Spleen (tissue), 11 donors: ENCODE measurements at regions not wholly inside any gene's neighbourhood (a gene's known extent, or its start where the extent isn't known, plus 50 kb on each side); places are given as distances from the start of the nearest gene placed in this dataset.

Experiments used
- DNase-seq: peaks from one replicate; pipeline ENCODE4 v3.0.0-alpha.2; 2020
- H3K27ac ChIP-seq, 8 donors: fragments of 200-600 bp; sonication (generic) in 7 of 8; 1 replicate in 4 of 8; 2 replicates in 4 of 8; pipeline versions ENCODE4 v1.5.0 to v1.8.0; 2016 to 2021; ENCODE audit warnings: inconsistent platforms in 4 of 8, mild to moderate bottlenecking in 4 of 8, moderate library complexity in 1 of 8
- H3K27me3 ChIP-seq, 7 donors: fragments of 200-600 bp; sonication (generic) in 6 of 7; replicated peaks in 1 of 7; 1 replicate in 4 of 7; 2 replicates in 3 of 7; pipeline versions ENCODE4 v1.5.0 to v1.8.0; 2016 to 2021; ENCODE audit warnings: inconsistent platforms in 3 of 7, mild to moderate bottlenecking in 1 of 7
- H3K36me3 ChIP-seq, 6 donors: fragments of 200-600 bp; sonication (generic) in 5 of 6; 1 replicate in 4 of 6; 2 replicates in 2 of 6; pipeline versions ENCODE4 v1.5.0 to v1.8.0; 2016 to 2021; ENCODE audit warnings: inconsistent platforms in 2 of 6
- H3K4me1 ChIP-seq, 6 donors: fragments of 200-600 bp; sonication (generic) in 5 of 6; 1 replicate in 3 of 6; 2 replicates in 3 of 6; pipeline versions ENCODE4 v1.5.0 to v1.8.0; 2016 to 2021; ENCODE audit warnings: inconsistent platforms in 3 of 6
- H3K4me3 ChIP-seq, 8 donors: fragments of 200-600 bp; sonication (generic) in 7 of 8; 1 replicate in 4 of 8; 2 replicates in 4 of 8; pipeline versions ENCODE4 v1.5.0 to v1.8.0; 2016 to 2021; ENCODE audit warnings: inconsistent platforms in 4 of 8, mild to moderate bottlenecking in 4 of 8, moderate library complexity in 2 of 8
- H3K9me3 ChIP-seq, 8 donors: fragments of 200-600 bp; sonication (generic) in 7 of 8; 1 replicate in 4 of 8; 2 replicates in 4 of 8; pipeline versions ENCODE4 v1.5.0 to v1.8.0; 2016 to 2021; ENCODE audit warnings: inconsistent platforms in 4 of 8
- CTCF ChIP-seq, 11 experiments: fragments of 200-600 bp in 7 of 11; fragments of 450-650 bp in 4 of 11; sonication (generic) in 4 of 11; IDR thresholded peaks in 8 of 11; conservative IDR thresholded peaks in 3 of 11; 1 replicate in 7 of 11; 2 replicates in 4 of 11; pipeline versions ENCODE4 v1.4.0 to v1.8.0; 2016 to 2021; ENCODE audit warnings: antibody characterized with exemption in 11 of 11, inconsistent platforms in 4 of 11, mild to moderate bottlenecking in 1 of 11
- POLR2A ChIP-seq, 3 donors: fragments of 450-650 bp; IDR thresholded peaks; one replicate each; pipeline ENCODE4 v1.5.1; 2017; ENCODE audit warnings: antibody characterized with exemption in 3 of 3, mild to moderate bottlenecking in 1 of 3
- POLR2AphosphoS5 ChIP-seq, 3 donors: sonication (generic); formaldehyde crosslinking; IDR thresholded peaks; one replicate each; pipeline ENCODE4 v1.5.1; 2017; ENCODE audit warnings: antibody characterized with exemption in 3 of 3
- WGBS, 5 donors: extraction: QIAGEN DNeasy Blood & Tissue Kit in 3 of 5; methylation state at CpG; one replicate each; pipeline versions ENCODE4 v1.1.5 to v1.1.7; 2013 to 2018; 5-methylcytosine and 5-hydroxymethylcytosine counted together
- intact Hi-C: fragments of 100-400 bp; cut with DNase I; formaldehyde crosslinking; loops from one replicate; pipeline ENCODE4 v1.15.0; 2023; ENCODE audit warnings: low total_unique reads
- donor health status: healthy with polysubstance abuse.
- donor health status: DM: no; HTN: no; CAD: no; lungs with moderate emphysema.
- donor health status: DM: no; HTN: no; CAD: no.
- donor health status: Bipolar disorder and iron deficiency.
- donor health status: healthy.
- donor health status: DM: no; HTN: no; CAD: no.
- donor health status: DM: yes; HTN: yes; CAD: no.

GRCh38 chr7:50954716-50955115, 172.0 kb upstream of the GRB10 start:
- peaks cover 0 to 11% (median 1%) of the 10 kb centered on the region in 6 donors for H3K4me1 ChIP-seq
- H3K4me3 ChIP-seq = no peak overlapping the region
- no peaks in the 10 kb centered on the region for H3K36me3 ChIP-seq
- peaks cover 0 to 14% (median 8%) of the 10 kb centered on the region in 8 donors for H3K9me3 ChIP-seq
- H3K27me3 ChIP-seq = no peaks in the 10 kb centered on the region
- H3K27ac ChIP-seq = no peak overlapping the region
- no peak for DNase-seq
- TF ChIP-seq POLR2AphosphoS5 (IDR thresholded peaks at IDR 0.05) (peak in 1 of 3 donors; percentile 38), POLR2A (IDR thresholded peaks at IDR 0.05) (no peak), CTCF (IDR thresholded peaks at IDR 0.05 in 8 of 11, conservative IDR thresholded peaks at IDR 0.05 in 3 of 11) (no peak)
- WGBS, 5 donors = 36 to 73% (median 48%) methylated on average over 4 to 5 of the region's 5 CpGs
- intact Hi-C loops = no loop called here

- Histone ChIP-seq H3K9me3 (peaks cover under 1 to 19% (median 10%) of the 10 kb centered on the region in 8 donors), H3K4me1 (peaks cover 0 to 11% (median 1%) of the 10 kb centered on the region in 6 donors), H3K4me3 (no peak overlapping the region), H3K27ac (no peak overlapping the region), H3K27me3 (no peaks in the 10 kb centered on the region), H3K36me3 (no peaks in the 10 kb centered on the region)
- DNase-seq = no peak
- TF ChIP-seq POLR2A (IDR thresholded peaks at IDR 0.05) = no peak
- no peak for TF ChIP-seq POLR2AphosphoS5 (IDR thresholded peaks at IDR 0.05)
- no peak for TF ChIP-seq CTCF (IDR thresholded peaks at IDR 0.05 in 8 of 11, conservative IDR thresholded peaks at IDR 0.05 in 3 of 11)
- 70 to 79% (median 76%) methylated on average over 4 of the region's 4 CpGs for WGBS, 5 donors
- intact Hi-C loops = no loop called here
Measured at GRCh38 chr7:50954245-50954644, 171.5 kb upstream of the GRB10 start.

DNA sequence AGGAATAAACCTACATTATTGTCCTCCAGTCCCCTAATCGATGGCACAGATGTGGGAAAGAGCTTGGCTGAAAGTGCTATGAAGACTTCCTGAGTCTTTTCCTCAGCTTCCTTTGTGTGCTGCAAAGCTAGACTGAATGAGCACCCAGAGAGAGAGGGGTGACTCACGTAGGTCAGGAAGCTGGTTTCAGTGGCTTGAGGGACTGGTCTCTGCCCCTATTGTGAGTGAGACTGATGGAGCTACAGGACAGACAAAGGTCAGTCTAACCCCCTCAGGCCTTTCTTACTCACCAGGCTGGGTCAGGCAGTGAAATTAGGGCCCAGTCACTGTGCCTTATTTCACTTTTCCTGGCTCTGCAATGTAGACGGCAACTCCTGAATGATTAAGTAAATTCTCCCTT, 171.1 kb upstream of the GRB10 start:
- 27 to 48% (median 37%) methylated on average over 3 of the region's 3 CpGs for WGBS, 5 donors
- intact Hi-C loops = no loop called here
- H3K9me3 ChIP-seq = peaks cover 3 to 23% (median 14%) of the 10 kb centered on the region in 8 donors
- peaks cover 0 to 11% (median 1%) of the 10 kb centered on the region in 6 donors for H3K4me1 ChIP-seq
- H3K27me3 ChIP-seq = no peaks in the 10 kb centered on the region
- no peak for TF ChIP-seq POLR2A (IDR thresholded peaks at IDR 0.05)
- TF ChIP-seq POLR2AphosphoS5 (IDR thresholded peaks at IDR 0.05) = no peak
- no peak for TF ChIP-seq CTCF (IDR thresholded peaks at IDR 0.05 in 8 of 11, conservative IDR thresholded peaks at IDR 0.05 in 3 of 11)
- no peak overlapping the region for H3K4me3 ChIP-seq
- H3K27ac ChIP-seq = no peak overlapping the region
- DNase-seq = no peak
- H3K36me3 ChIP-seq = no peaks in the 10 kb centered on the region

DNA sequence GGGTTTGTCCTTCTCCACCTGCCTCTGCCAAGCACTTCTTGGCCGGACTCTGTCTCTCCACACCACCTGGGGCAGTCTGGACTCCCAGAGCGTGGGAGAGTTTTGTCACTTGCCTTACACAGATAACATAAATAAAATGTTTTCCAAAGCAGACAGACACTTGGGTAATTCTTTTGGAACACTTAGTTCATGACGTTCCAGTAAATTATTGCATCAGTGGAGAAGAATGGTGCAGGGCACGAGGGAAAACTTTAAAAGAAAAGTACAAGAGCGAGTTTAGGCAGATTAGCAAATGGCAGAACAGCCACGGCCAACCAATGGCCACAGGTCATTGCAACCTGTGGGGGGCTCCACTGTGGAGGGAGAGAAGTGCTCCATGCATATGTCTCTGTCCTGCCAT, 170.6 kb upstream of the GRB10 start:
- no peaks in the 10 kb centered on the region for H3K27me3 ChIP-seq
- peaks cover 3 to 28% (median 16%) of the 10 kb centered on the region in 8 donors for H3K9me3 ChIP-seq
- H3K27ac ChIP-seq = no peak overlapping the region
- WGBS, 5 donors = 76 to 90% (median 85%) methylated on average over 6 of the region's 6 CpGs
- TF ChIP-seq CTCF (IDR thresholded peaks at IDR 0.05 in 8 of 11, conservative IDR thresholded peaks at IDR 0.05 in 3 of 11) (no peak), POLR2A (IDR thresholded peaks at IDR 0.05) (no peak), POLR2AphosphoS5 (IDR thresholded peaks at IDR 0.05) (no peak)
- DNase-seq = no peak
- H3K4me3 ChIP-seq = no peak overlapping the region
- peaks cover 0 to 11% (median 1%) of the 10 kb centered on the region in 6 donors for H3K4me1 ChIP-seq
- intact Hi-C loops = no loop called here
- H3K36me3 ChIP-seq = no peaks in the 10 kb centered on the region
